Memory B cell (primary cell): ENCODE measurements at regions not wholly inside any gene's neighbourhood (a gene's known extent, or its start where the extent isn't known, plus 50 kb on each side); places are given as distances from the start of the nearest gene placed in this dataset.
"Not testable (repeated sequence)": the region's sequence is repeated elsewhere in the genome, so short reads cannot be mapped to it uniquely, and the experiment has no call there.

ENCODE experiments used
- ATAC-seq: fragments of 150-1000 bp; cut with Tn5 transposase; 2 replicates; pipeline ENCODE4 v1.10.0; 2021; ENCODE audit warnings: low read depth, mild to moderate bottlenecking, moderate library complexity
- DNase-seq, 2 donors: peaks; one replicate each; pipeline ENCODE4 v3.0.0; 2022; ENCODE audit warnings: low spot score in 2 of 2
- H3K27ac Mint-ChIP-seq: one replicate; pipeline ENCODE4 v1.8.0; 2022; ENCODE audit warnings: mild to moderate bottlenecking, moderate library complexity, mixed read lengths
- H3K27me3 Mint-ChIP-seq: one replicate; pipeline ENCODE4 v1.8.0; 2022; ENCODE audit warnings: mixed read lengths
- H3K36me3 Mint-ChIP-seq: one replicate; pipeline ENCODE4 v1.8.0; 2022; ENCODE audit warnings: mild to moderate bottlenecking, mixed read lengths
- H3K4me1 Mint-ChIP-seq: one replicate; pipeline ENCODE4 v1.8.0; 2022; ENCODE audit warnings: mixed read lengths
- H3K4me3 Mint-ChIP-seq: one replicate; pipeline ENCODE4 v1.8.0; 2022; ENCODE audit warnings: mild to moderate bottlenecking, moderate library complexity, mixed read lengths
- H3K9me3 Mint-ChIP-seq: one replicate; pipeline ENCODE4 v1.8.0; 2022; ENCODE audit warnings: mixed read lengths

DNA sequence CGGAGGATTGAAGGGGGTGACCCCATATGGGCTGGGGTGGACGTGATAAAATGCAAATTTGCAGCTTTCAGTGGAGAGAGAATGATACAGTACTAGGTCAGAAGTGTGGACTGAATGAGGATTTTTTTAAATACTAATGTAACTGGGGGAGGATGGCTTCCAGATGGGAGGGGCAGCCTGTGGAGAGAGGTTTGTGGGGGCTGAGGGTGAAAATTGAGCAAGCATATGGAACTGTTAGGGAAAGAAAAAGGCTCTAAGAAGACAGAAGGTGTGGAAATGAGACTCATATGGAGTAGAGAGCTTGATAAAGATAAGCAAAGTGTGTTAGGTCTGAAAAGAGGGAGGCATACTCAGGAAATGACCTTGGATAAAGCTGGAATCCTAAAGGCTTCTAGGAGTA lies 926.4 kb downstream of the IGSF11 start:
- no peak for ATAC-seq
- peaks cover 1% of the 10 kb centered on the region for H3K9me3 Mint-ChIP-seq

DNA sequence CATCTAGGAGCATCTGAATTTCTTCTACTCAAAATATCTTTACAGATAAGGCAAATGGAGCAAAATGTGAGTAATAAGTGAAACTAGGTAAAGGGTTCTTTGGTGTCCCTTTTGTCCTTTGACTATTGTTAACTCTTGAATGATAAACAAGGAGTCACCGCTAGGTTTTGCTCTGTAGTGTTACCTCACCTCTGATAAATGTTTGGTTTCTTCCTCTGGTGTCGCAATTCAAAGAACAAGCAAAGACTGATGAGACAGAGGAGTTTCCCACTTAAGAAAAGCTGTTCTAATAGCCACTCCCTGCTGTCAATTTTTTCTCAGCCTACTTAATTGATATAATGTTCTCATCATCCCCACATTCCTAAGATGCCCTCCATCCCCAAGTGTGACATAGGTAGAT lies 925.9 kb downstream of the IGSF11 start:
- Mint-ChIP-seq H3K36me3 (no peaks in the 10 kb centered on the region), H3K4me3 (no peak overlapping the region), H3K27ac (no peak overlapping the region), H3K4me1 (no peaks in the 10 kb centered on the region), H3K9me3 (peaks cover 1% of the 10 kb centered on the region), H3K27me3 (no peaks in the 10 kb centered on the region)
- ATAC-seq, result no peak
- no peak for DNase-seq

More for the DNA sequence above, 926.4 kb downstream of the IGSF11 start:
- Mint-ChIP-seq H3K4me1 (no peaks in the 10 kb centered on the region), H3K36me3 (no peaks in the 10 kb centered on the region), H3K27me3 (no peaks in the 10 kb centered on the region), H3K27ac (no peak overlapping the region), H3K4me3 (no peak overlapping the region)
- no peak for DNase-seq

DNA sequence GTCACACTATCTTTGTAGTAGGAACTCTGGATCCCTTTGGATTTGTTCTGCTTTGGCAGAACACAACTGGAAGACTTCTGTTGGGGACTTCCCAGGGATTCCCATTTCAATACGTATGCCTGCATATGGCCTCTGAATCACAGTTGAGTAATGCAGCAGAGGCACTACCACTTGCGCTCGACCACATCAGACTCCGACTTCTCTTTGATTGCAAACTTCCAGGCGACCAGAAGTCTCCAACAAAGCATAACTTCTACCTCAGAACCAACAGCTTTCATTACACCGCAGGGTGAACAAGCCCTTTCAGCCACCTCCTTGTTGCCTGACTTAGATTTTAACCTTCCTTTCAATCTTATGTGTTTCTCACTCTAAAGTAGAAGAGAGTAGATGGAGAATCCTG lies 924.4 kb downstream of the IGSF11 start:
- Mint-ChIP-seq H3K27me3 (no peaks in the 10 kb centered on the region), H3K9me3 (peaks cover 1% of the 10 kb centered on the region), H3K4me3 (no peak overlapping the region), H3K27ac (no peak overlapping the region), H3K36me3 (no peaks in the 10 kb centered on the region), H3K4me1 (no peaks in the 10 kb centered on the region)
- DNase-seq, result no peak
- no peak for ATAC-seq

DNA sequence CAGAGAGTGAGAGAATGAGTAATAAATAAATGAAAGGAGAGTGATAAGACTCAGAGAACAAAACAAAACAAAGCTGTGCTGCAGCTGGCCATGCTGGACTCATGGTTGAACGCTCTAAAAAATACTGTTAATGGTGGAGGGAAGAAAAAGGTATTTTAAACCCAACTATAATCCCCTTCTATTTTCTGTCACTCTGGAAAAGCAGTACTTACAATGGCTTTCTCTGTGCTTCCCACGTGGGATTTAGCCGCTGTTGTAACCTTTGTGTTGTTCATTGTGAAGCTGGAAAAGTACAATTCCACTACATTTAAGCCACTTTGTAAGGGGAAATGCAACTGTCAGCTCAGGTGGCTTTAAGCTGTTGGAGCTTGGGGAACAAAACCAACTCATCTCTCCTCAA lies 917.7 kb downstream of the IGSF11 start:
- Mint-ChIP-seq H3K36me3 (no peaks in the 10 kb centered on the region), H3K9me3 (no peaks in the 10 kb centered on the region), H3K27me3 (no peaks in the 10 kb centered on the region), H3K4me1 (no peaks in the 10 kb centered on the region), H3K4me3 (no peak overlapping the region), H3K27ac (no peak overlapping the region)
- DNase-seq, result no peak
- no peak for ATAC-seq

DNA sequence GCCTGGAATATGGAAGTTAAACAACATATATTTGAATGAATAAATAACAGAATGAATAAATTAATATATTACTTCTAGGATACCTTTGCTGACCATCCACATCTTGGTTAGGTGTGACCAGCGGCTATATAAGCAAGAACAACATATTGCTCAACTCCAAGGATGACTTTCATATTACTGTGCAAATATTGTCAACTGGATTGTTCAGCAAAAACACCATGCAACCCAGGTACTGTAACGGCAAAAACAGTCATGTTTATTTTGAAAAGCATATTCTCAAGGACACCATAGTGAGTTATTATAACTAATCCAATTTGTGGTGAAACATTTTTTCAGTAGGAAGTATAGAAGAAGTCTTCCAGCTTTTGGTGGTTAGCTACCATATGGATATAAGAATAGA lies 907.9 kb downstream of the IGSF11 start:
- DNase-seq (no peak), ATAC-seq (no peak)
- no peaks in the 10 kb centered on the region for H3K4me1 Mint-ChIP-seq
- H3K4me3 Mint-ChIP-seq, result no peak overlapping the region
- no peaks in the 10 kb centered on the region for H3K9me3 Mint-ChIP-seq
- no peak overlapping the region for H3K27ac Mint-ChIP-seq
- no peaks in the 10 kb centered on the region for H3K27me3 Mint-ChIP-seq
- no peaks in the 10 kb centered on the region for H3K36me3 Mint-ChIP-seq

DNA sequence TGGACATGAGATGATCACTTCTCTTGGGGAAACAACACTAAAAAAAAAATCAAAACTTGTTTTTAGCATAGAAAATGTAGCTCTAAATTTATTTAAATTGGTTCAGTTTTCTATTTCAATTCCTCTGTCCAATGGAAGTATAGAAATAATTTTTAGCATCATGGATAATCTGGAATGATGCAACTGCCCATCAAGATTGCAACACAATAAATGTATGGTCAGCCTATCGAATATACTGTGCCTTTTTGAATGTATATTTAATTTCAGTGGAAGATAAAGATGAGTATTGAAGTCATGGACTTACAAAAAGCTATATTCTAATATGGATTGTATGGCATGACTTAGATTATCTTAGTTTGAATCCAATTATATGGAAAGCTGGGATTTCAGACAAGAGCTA lies 906.7 kb downstream of the IGSF11 start:
- no peak for DNase-seq

DNA sequence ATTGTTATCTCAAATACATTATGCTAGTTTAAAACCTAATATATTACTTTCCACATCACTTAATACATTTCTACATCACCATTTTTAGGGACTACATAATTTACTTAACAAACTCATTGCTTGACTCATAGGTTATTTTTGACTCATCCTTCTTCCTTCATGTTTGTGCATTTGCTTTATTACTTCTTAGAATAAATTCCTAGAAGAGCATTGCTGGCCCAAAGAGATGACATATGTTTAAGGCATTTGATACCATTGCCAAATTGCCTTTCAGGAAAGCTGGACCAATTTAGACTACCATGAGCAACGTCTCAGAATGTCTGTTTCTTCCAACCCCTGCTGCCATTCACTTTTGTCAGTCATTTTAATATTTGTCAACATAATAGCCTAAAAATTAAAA lies 905.8 kb downstream of the IGSF11 start:
- no peak overlapping the region for H3K4me3 Mint-ChIP-seq
- no peak overlapping the region for H3K27ac Mint-ChIP-seq
- peaks cover 3% of the 10 kb centered on the region for H3K9me3 Mint-ChIP-seq
- ATAC-seq, result no peak
- H3K27me3 Mint-ChIP-seq, result no peaks in the 10 kb centered on the region
- no peak for DNase-seq
- H3K4me1 Mint-ChIP-seq, result no peaks in the 10 kb centered on the region
- H3K36me3 Mint-ChIP-seq, result no peaks in the 10 kb centered on the region

More for the DNA sequence above, 906.7 kb downstream of the IGSF11 start:
- H3K27ac Mint-ChIP-seq, result no peak overlapping the region
- ATAC-seq, result no peak
- H3K36me3 Mint-ChIP-seq, result no peaks in the 10 kb centered on the region
- H3K27me3 Mint-ChIP-seq, result no peaks in the 10 kb centered on the region
- no peak overlapping the region for H3K4me3 Mint-ChIP-seq
- peaks cover under 1% of the 10 kb centered on the region for H3K9me3 Mint-ChIP-seq
- no peaks in the 10 kb centered on the region for H3K4me1 Mint-ChIP-seq

DNA sequence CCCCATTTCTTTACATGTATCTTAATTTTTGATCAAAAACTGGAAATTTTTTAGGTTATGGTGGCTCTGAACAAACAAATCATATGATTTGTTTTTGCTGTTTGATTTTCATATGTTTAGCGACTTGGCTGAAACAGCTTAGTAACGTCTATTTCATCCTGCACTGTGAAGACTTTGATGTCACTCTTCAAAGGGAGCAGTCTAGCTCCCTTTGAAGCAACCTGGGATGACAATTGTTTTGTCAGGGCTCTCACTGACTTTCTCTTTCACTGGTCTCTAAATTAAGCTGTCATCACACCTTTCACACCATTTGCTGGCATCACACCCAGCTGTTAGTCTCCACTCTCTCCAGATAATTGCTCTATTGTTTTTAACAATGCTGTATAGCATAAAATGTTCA lies 896.9 kb downstream of the IGSF11 start:
- Mint-ChIP-seq H3K4me1 (no peaks in the 10 kb centered on the region), H3K4me3 (no peak overlapping the region), H3K27ac (no peak overlapping the region)

DNA sequence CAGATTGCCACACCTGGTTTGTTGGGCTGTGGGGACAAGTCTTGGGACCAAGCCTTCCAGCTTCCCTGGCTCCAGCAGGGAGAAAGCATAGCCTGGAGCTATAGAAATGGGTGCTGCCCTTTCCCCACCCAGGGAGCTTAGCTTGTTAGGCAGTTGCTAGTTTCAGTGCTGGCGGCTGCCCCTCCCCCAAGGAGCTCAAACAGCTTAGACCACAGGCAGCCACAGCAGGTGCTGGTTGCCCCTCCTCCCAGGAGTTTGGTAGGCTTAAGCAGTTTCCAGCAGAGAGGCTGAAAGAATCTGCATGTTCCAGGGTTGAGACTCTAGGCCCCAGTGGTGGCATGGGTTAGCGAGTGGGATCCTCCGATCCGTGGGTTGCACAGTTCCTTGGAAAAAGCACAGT lies 889.7 kb downstream of the IGSF11 start:
- no peaks in the 10 kb centered on the region for H3K36me3 Mint-ChIP-seq
- DNase-seq (no peak), ATAC-seq (no peak)
- no peaks in the 10 kb centered on the region for H3K27me3 Mint-ChIP-seq
- H3K9me3 Mint-ChIP-seq, result peaks cover 6% of the 10 kb centered on the region
- no peak overlapping the region for H3K4me3 Mint-ChIP-seq
- no peaks in the 10 kb centered on the region for H3K4me1 Mint-ChIP-seq
- H3K27ac Mint-ChIP-seq, result no peak overlapping the region

More for the DNA sequence above, 896.9 kb downstream of the IGSF11 start:
- Mint-ChIP-seq H3K27me3 (no peaks in the 10 kb centered on the region), H3K9me3 (peaks cover 18% of the 10 kb centered on the region), H3K36me3 (no peaks in the 10 kb centered on the region)
- ATAC-seq (no peak), DNase-seq (no peak)

DNA sequence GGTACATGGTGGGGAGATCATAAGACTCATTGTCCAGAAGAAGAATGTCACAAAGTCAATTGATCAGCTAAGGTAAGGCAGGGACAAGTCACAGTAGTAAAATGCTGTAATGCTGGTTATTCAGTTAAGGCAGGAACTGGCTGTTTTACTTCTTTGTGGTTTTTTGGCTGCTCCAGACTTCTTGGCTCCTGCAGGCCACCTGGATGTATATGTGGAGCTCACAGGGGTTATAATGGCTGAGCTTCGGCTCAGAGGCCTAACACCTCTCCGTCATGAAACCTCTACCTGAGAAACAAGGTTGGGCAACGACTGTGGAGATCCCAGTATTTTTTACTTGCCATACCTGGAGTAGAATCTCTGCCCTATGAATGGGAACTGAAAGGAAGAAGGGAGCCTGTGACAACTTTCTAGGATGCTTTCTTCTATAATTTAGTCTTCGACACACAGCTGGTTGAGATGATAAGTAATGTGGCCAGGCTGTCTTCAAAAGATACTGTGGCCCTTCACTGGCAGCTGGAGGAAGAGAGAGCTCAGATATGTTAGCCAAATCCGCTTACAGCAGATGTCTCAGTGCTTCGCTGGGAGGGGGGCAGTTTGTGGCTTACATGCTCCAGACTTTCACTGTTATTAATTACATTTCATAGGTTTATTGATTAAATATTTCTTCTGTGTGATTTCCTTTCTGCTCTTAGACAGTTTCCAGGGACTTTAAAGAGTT lies 887.8 kb downstream of the IGSF11 start:
- H3K9me3 Mint-ChIP-seq, result peaks cover 6% of the 10 kb centered on the region
- H3K36me3 Mint-ChIP-seq, result no peaks in the 10 kb centered on the region
- H3K27ac Mint-ChIP-seq, result no peak overlapping the region

DNA sequence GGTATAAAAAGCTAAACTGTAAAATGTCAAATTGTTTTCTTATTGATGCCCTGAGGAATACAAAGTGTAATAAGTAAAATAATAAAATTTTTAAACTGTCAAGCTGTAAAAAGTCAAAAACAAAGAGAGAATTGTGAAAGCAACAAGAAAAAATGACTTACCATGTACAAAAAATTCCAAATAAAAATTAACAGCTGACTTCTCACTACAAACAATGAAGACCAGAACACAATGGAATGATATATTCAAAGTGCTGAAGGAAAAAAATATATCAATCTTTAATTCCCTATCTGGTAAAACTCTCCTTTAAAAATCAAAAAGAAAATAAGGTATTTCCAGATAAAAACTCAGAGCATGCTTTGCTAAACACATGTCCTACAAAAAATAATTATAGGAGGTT lies 883.5 kb downstream of the IGSF11 start:
- ATAC-seq, result no peak
- Mint-ChIP-seq H3K9me3 (peaks cover 2% of the 10 kb centered on the region), H3K27ac (no peak overlapping the region), H3K27me3 (no peaks in the 10 kb centered on the region), H3K4me1 (no peaks in the 10 kb centered on the region), H3K4me3 (no peak overlapping the region), H3K36me3 (no peaks in the 10 kb centered on the region)
- no peak for DNase-seq

More for the DNA sequence above, 887.8 kb downstream of the IGSF11 start:
- Mint-ChIP-seq H3K4me1 (no peaks in the 10 kb centered on the region), H3K4me3 (no peak overlapping the region), H3K27me3 (no peaks in the 10 kb centered on the region)
- DNase-seq, result no peak
- ATAC-seq, result no peak

DNA sequence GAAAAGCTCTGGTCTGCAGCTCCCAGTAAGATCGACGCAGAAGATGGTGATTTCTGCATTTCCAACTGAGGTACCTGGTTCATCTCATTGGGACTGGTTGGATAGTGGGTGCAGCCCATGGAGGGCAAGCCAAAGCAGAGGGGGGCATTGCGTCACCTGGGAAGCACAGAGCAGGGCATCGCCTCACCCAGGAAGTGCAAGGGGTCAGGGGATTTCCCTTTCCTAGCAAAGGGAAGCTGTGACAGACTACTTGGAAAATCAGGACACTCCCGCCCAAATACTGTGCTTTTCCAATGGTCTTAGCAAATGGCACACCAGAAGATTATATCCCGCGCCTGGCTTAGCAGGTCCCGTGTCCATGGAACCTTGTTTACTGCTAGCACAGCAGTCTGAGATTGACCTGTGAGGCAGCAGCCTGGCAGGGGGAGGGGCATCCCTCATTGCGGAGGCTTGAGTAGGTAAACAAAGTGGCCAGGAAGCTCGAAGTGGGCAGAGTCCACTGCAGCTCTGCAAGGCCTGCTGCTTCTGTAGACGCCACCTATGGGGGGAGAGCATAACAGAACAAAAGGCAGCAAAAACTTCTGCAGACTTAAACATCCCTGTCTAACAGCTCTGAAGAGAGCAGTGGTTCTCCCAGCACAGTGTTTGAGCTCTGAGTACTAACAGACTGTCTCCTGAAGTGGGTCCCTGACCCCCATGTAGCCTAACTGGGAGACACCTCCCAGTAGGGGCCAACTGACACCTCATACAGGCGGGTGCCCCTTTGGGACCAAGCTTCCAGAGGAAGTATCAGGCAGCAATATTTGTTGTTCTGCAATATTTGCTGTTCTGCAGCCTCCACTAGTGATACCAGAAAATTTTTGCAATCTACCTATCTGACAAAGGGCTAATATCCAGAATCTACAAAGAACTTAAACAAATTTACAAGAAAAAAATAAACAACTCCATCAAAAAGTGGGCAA lies 871.7 kb downstream of the IGSF11 start:
- H3K27me3 Mint-ChIP-seq, H3K4me3 Mint-ChIP-seq, DNase-seq, H3K4me1 Mint-ChIP-seq, H3K27ac Mint-ChIP-seq, H3K9me3 Mint-ChIP-seq, H3K36me3 Mint-ChIP-seq, ATAC-seq: not testable (repeated sequence)

DNA sequence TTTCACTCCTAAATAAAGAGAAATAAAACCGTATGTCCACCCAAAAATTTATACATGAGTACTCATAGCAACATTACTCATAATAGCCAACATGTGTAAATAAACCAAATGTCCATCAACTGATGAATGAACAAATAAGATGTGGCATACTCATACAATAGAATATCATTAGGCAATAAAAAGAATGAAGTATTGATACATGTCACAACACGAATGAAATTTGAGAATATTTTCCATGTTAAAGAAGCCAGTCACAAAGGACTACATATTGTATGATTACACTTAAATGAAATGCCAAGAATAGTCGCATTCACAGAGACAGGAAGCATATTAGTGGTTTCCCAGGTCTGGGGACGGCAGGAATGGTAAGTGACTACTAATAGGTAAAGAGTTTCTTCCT lies 869.2 kb downstream of the IGSF11 start:
- Mint-ChIP-seq H3K27ac (no peak overlapping the region), H3K4me1 (no peaks in the 10 kb centered on the region), H3K27me3 (no peaks in the 10 kb centered on the region), H3K36me3 (no peaks in the 10 kb centered on the region), H3K4me3 (no peak overlapping the region), H3K9me3 (peaks cover 1% of the 10 kb centered on the region)
- DNase-seq (no peak), ATAC-seq (no peak)

DNA sequence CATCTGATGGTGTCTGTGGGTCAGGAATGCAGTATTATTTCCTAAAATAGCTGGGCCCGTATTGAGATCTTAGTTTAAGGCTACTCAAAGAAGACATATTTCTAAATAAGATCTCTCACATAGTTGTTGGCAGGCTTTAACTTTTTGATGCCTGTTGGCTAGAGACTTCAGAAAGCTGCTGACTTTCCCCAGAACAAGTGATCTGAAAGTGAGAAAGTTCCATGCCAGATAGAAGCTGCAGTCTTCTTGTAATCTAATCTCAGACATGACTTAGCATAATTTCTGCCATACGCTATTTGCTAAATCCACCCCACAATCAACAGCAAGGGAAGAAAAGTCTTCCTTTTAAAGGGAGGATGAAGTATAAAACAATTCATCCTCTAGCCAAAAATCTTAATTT lies 867.1 kb downstream of the IGSF11 start:
- ATAC-seq (no peak), DNase-seq (no peak)
- peaks cover 1% of the 10 kb centered on the region for H3K9me3 Mint-ChIP-seq
- no peaks in the 10 kb centered on the region for H3K36me3 Mint-ChIP-seq
- no peaks in the 10 kb centered on the region for H3K27me3 Mint-ChIP-seq
- no peaks in the 10 kb centered on the region for H3K4me1 Mint-ChIP-seq
- no peak overlapping the region for H3K27ac Mint-ChIP-seq
- no peak overlapping the region for H3K4me3 Mint-ChIP-seq
